BE2C (cell line): ENCODE measurements at regions not wholly inside any gene's neighbourhood (a gene's known extent, or its start where the extent isn't known, plus 50 kb on each side); places are given as distances from the start of the nearest gene placed in this dataset.

Experiments used
- DNase-seq: peaks from one replicate; pipeline ENCODE4 v3.0.0-alpha.2; 2020
- H3K27me3 ChIP-seq: fragments of 250-450 bp; sonication (Bioruptor Pico); 2 replicates; pipeline ENCODE4 v1.5.1; 2020; ENCODE audit warnings: mild to moderate bottlenecking
- H3K36me3 ChIP-seq: fragments of 250-450 bp; sonication (Bioruptor Pico); 2 replicates; pipeline ENCODE4 v1.5.1; 2020; ENCODE audit warnings: mild to moderate bottlenecking
- H3K4me1 ChIP-seq: fragments of 250-450 bp; sonication (Bioruptor Pico); 2 replicates; pipeline ENCODE4 v1.5.1; 2020
- H3K4me3 ChIP-seq: 2 replicates; pipeline ENCODE4 v1.5.1; 2011; ENCODE audit warnings: low read depth, low read length
- H3K9me3 ChIP-seq: fragments of 250-450 bp; sonication (Bioruptor Pico); 2 replicates; pipeline ENCODE4 v1.5.1; 2020
- CTCF ChIP-seq: IDR thresholded peaks from 2 replicates; pipeline ENCODE4 v1.5.1; 2012; ENCODE audit warnings: mild to moderate bottlenecking, low read depth, low read length

- H3K4me1 ChIP-seq = no peaks in the 10 kb centered on the region
- H3K27me3 ChIP-seq = no peaks in the 10 kb centered on the region; the same call in 1 of the 2 replicates
- H3K4me3 ChIP-seq = no peak overlapping the region
- 0 out of 2 replicates have a peak, but pooled peaks have one; percentile 9 for TF ChIP-seq CTCF
- peak; percentile 25 for DNase-seq
- H3K36me3 ChIP-seq = no peaks in the 10 kb centered on the region
- H3K9me3 ChIP-seq = no peaks in the 10 kb centered on the region
These were observed 110.4 kb downstream of the KCNA5 start for GRCh38 chr12:5154091-5154490.

DNA sequence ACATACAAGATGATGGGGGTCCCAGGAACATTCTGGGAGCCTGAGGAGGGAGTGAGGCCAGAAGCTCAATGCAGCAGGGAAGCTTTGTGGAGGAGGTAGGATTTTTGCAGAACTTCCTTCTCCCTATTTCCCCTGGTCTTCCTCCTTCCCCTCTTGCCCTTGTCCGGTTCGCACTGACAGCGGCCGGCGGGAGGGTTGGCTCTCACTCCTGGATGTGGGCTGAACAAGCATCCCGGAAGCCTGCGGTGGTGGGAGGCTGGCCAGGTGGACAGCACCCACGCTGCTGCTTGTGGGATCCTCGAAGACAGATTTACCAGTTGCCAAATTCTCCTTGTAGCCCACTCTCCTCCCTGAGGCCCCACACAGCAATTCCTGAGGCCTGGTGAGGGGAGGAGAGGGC lies 112.2 kb downstream of the KCNA5 start:
- Histone ChIP-seq H3K9me3 (no peaks in the 10 kb centered on the region), H3K4me1 (no peaks in the 10 kb centered on the region), H3K4me3 (no peak overlapping the region), H3K27me3 (no peaks in the 10 kb centered on the region; the same call in 1 of the 2 replicates), H3K36me3 (no peaks in the 10 kb centered on the region)
- DNase-seq = no peak
- TF ChIP-seq CTCF = no peak

GRCh38 chr12:5160827-5161226 lies 117.1 kb downstream of the KCNA5 start:
- H3K4me3 ChIP-seq = no peak overlapping the region
- no peak for TF ChIP-seq CTCF
- H3K9me3 ChIP-seq = no peaks in the 10 kb centered on the region
- no peak for DNase-seq
- H3K27me3 ChIP-seq = no peaks in the 10 kb centered on the region; the same call in 1 of the 2 replicates
- no peaks in the 10 kb centered on the region for H3K36me3 ChIP-seq
- no peaks in the 10 kb centered on the region for H3K4me1 ChIP-seq

- Histone ChIP-seq H3K36me3 (no peaks in the 10 kb centered on the region), H3K4me3 (no peak overlapping the region), H3K27me3 (no peaks in the 10 kb centered on the region), H3K4me1 (no peaks in the 10 kb centered on the region), H3K9me3 (no peaks in the 10 kb centered on the region)
- TF ChIP-seq CTCF = no peak
- DNase-seq = no peak
These were observed 120.0 kb downstream of the KCNA5 start for GRCh38 chr12:5163661-5164060.

GRCh38 chr12:5165296-5165970 lies 121.8 kb downstream of the KCNA5 start:
- DNase-seq = no peak
- H3K9me3 ChIP-seq = no peaks in the 10 kb centered on the region
- no peaks in the 10 kb centered on the region for H3K27me3 ChIP-seq
- no peak for TF ChIP-seq CTCF
- no peaks in the 10 kb centered on the region for H3K4me1 ChIP-seq
- H3K4me3 ChIP-seq = no peak overlapping the region
- H3K36me3 ChIP-seq = no peaks in the 10 kb centered on the region

DNA sequence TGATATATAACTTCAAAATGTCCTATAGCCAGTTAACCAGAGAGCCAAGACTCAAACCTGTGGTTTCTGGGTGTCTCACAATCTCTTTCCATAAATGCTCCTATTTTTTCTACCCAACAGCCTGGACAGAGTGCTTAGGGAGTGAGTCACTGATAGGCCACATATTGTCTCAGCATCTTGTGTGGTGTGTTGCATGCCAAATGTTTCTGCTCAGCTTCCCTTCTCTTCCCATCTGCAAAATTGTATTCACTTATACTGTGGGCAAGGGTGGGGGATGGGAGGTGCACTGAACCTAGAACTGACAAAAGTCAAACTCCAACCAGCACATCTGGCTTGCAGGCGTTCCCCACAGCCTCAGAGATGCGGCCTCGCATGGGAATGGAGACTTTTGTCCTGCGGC lies 123.3 kb downstream of the KCNA5 start:
- Histone ChIP-seq H3K4me1 (no peaks in the 10 kb centered on the region), H3K27me3 (no peaks in the 10 kb centered on the region), H3K36me3 (no peaks in the 10 kb centered on the region), H3K4me3 (no peak overlapping the region), H3K9me3 (no peaks in the 10 kb centered on the region)
- DNase-seq = no peak
- no peak for TF ChIP-seq CTCF
